OCI-LY3 (cell line): ENCODE measurements at regions not wholly inside any gene's neighbourhood (a gene's known extent, or its start where the extent isn't known, plus 50 kb on each side); places are given as distances from the start of the nearest gene placed in this dataset.
"Not testable (repeated sequence)": the region's sequence is repeated elsewhere in the genome, so short reads cannot be mapped to it uniquely, and the experiment has no call there.

Source experiments
- H2AFZ ChIP-seq: fragments of 200-600, 300-600 bp; shearing (Covaris generic); 2 replicates; pipeline ENCODE4 v1.6.0; 2014; ENCODE audit warnings: antibody characterized with exemption, low read depth, low read length
- H3K27ac ChIP-seq: fragments of 200-600, 300-600 bp; sonication (generic); 2 replicates; pipeline ENCODE4 v1.5.1; 2014; ENCODE audit warnings: mild to moderate bottlenecking, low read length, moderate library complexity, mixed read lengths
- H3K27me3 ChIP-seq: fragments of 200-600, 300-600 bp; sonication (generic); 2 replicates; pipeline ENCODE4 v1.6.1; 2014; ENCODE audit warnings: low read depth, low read length, mixed read lengths
- H3K36me3 ChIP-seq: fragments of 200-600, 300-600 bp; sonication (generic); replicated peaks from 2 replicates; pipeline ENCODE3; 2014; ENCODE audit warnings: low read depth, low read length, mixed read lengths
- H3K4me1 ChIP-seq: fragments of 300-600, 200-600 bp; sonication (generic); 2 replicates; pipeline ENCODE4 v1.6.1; 2014; ENCODE audit warnings: low read length, mixed read lengths
- H3K4me2 ChIP-seq: fragments of 200-600, 300-600 bp; sonication (generic); 2 replicates; pipeline ENCODE4 v1.6.1; 2014; ENCODE audit warnings: low read length, mixed read lengths
- H3K4me3 ChIP-seq: fragments of 300-600, 200-600 bp; sonication (generic); 2 replicates; pipeline ENCODE4 v1.5.1; 2014; ENCODE audit warnings: antibody characterized with exemption, mild to moderate bottlenecking, low read length, moderate library complexity
- H3K79me2 ChIP-seq: fragments of 300-600, 200-600 bp; shearing (Covaris generic); 2 replicates; pipeline ENCODE4 v1.6.1; 2014; ENCODE audit warnings: mild to moderate bottlenecking, low read length, mixed read lengths
- H3K9ac ChIP-seq: fragments of 300-600, 200-600 bp; shearing (Covaris generic); 2 replicates; pipeline ENCODE4 v1.6.0; 2014; ENCODE audit warnings: mild to moderate bottlenecking, low read length, moderate library complexity
- H3K9me3 ChIP-seq: fragments of 200-600, 300-600 bp; shearing (Covaris generic); 2 replicates; pipeline ENCODE4 v1.6.1; 2014; ENCODE audit warnings: low read length, mixed read lengths; ENCODE audit not compliant: insufficient read depth
- H4K20me1 ChIP-seq: fragments of 200-600, 300-600 bp; sonication (generic); 2 replicates; pipeline ENCODE4 v1.6.1; 2016; ENCODE audit warnings: low read length, mixed read lengths; ENCODE audit not compliant: insufficient read depth
- EZH2phosphoT487 ChIP-seq: fragments of 200-600 bp; shearing (Covaris generic); IDR thresholded peaks from 2 replicates; pipeline ENCODE4 v1.6.1; 2018; ENCODE audit warnings: antibody characterized with exemption, mixed run types, low read depth
- TF ChIP-seq, protein P1 (sequence below): fragments of 200-600, 300-600 bp; sonication (generic); IDR thresholded peaks from 2 replicates; pipeline ENCODE4 v1.5.1; 2014; ENCODE audit warnings: antibody characterized with exemption, low read length, low read depth

DNA sequence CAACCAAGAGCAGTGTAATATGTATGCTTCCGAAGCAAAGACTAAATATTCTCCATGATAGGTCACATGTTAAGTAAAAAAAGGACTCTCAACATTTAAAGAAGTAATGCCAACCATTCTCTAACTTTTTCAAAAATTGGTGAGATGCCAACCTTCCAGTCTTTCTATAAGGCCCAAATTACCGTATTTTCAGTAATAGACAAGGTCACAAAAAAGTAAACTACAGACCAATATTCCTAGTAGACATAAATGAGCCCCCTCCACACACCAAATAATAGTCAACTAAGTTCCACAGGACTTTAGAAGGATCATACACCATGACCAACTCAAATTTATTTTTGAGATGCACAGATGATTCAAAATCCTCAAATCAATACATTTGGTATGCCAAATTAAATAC lies 867.4 kb downstream of the TMEM121 start:
- TF ChIP-seq, protein P1, sequence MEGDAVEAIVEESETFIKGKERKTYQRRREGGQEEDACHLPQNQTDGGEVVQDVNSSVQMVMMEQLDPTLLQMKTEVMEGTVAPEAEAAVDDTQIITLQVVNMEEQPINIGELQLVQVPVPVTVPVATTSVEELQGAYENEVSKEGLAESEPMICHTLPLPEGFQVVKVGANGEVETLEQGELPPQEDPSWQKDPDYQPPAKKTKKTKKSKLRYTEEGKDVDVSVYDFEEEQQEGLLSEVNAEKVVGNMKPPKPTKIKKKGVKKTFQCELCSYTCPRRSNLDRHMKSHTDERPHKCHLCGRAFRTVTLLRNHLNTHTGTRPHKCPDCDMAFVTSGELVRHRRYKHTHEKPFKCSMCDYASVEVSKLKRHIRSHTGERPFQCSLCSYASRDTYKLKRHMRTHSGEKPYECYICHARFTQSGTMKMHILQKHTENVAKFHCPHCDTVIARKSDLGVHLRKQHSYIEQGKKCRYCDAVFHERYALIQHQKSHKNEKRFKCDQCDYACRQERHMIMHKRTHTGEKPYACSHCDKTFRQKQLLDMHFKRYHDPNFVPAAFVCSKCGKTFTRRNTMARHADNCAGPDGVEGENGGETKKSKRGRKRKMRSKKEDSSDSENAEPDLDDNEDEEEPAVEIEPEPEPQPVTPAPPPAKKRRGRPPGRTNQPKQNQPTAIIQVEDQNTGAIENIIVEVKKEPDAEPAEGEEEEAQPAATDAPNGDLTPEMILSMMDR: no peak
- no peak for TF ChIP-seq EZH2phosphoT487
- no peak overlapping the region for H3K4me3 ChIP-seq
- H3K4me1 ChIP-seq: no peaks in the 10 kb centered on the region
- no peaks in the 10 kb centered on the region for H3K36me3 ChIP-seq
- no peaks in the 10 kb centered on the region for H3K9me3 ChIP-seq
- H3K27ac ChIP-seq: no peak overlapping the region
- H4K20me1 ChIP-seq: no peaks in the 10 kb centered on the region
- H3K27me3 ChIP-seq: peaks cover 27% of the 10 kb centered on the region
- H3K79me2 ChIP-seq: no peaks in the 10 kb centered on the region
- H2AFZ ChIP-seq: no peak overlapping the region
- H3K4me2 ChIP-seq: no peak overlapping the region
- no peak overlapping the region for H3K9ac ChIP-seq

- TF ChIP-seq, protein P1: no peak
- no peak for TF ChIP-seq EZH2phosphoT487
- no peak overlapping the region for H3K27ac ChIP-seq
- no peaks in the 10 kb centered on the region for H4K20me1 ChIP-seq
- no peaks in the 10 kb centered on the region for H3K4me1 ChIP-seq
- H3K9ac ChIP-seq: no peak overlapping the region
- peaks cover 27% of the 10 kb centered on the region for H3K27me3 ChIP-seq
- H3K79me2 ChIP-seq: no peaks in the 10 kb centered on the region
- no peaks in the 10 kb centered on the region for H3K9me3 ChIP-seq
- no peak overlapping the region for H3K4me2 ChIP-seq
- no peaks in the 10 kb centered on the region for H3K36me3 ChIP-seq
- H2AFZ ChIP-seq: no peak overlapping the region
- no peak overlapping the region for H3K4me3 ChIP-seq
These were observed 869.2 kb downstream of the TMEM121 start for GRCh38 chr14:106395456-106396050.

DNA sequence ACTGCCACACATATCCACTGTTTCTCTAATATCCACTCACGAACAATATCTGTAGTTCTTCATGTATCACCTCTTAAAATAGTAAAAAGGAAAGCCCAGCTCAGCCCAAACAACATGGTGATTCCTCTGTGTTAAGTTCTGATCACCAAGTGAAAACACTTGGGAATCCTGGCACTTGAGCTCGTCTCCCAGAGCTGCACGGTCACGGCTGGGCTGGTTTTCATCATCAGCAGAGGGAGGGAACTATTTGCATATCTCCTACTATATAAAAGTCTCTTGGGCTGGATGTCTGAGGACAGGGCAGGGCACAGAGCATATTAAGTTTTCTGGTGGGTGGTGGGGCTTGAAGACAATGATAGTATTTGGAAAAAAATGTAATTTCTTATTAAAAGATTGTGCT lies 870.6 kb downstream of the TMEM121 start:
- H3K36me3 ChIP-seq: no peaks in the 10 kb centered on the region
- no peak overlapping the region for H2AFZ ChIP-seq
- H3K79me2 ChIP-seq: no peaks in the 10 kb centered on the region
- no peak overlapping the region for H3K4me3 ChIP-seq
- no peaks in the 10 kb centered on the region for H4K20me1 ChIP-seq
- no peak overlapping the region for H3K4me2 ChIP-seq
- no peak overlapping the region for H3K27ac ChIP-seq
- H3K27me3 ChIP-seq: peaks cover 21% of the 10 kb centered on the region
- H3K4me1 ChIP-seq: no peaks in the 10 kb centered on the region
- TF ChIP-seq EZH2phosphoT487: no peak
- TF ChIP-seq, protein P1: no peak
- H3K9me3 ChIP-seq: no peaks in the 10 kb centered on the region
- H3K9ac ChIP-seq: no peak overlapping the region

- not testable (repeated sequence) for H3K4me1 ChIP-seq, H4K20me1 ChIP-seq, H3K9me3 ChIP-seq, H3K4me2 ChIP-seq, H3K9ac ChIP-seq, H3K79me2 ChIP-seq, H3K36me3 ChIP-seq, H3K4me3 ChIP-seq, H3K27ac ChIP-seq, H2AFZ ChIP-seq
- peaks cover 14% of the 10 kb centered on the region for H3K27me3 ChIP-seq
These were observed 872.5 kb downstream of the TMEM121 start for GRCh38 chr14:106398931-106399331.

GRCh38 chr14:106401316-106401715 lies 874.9 kb downstream of the TMEM121 start:
- H3K27ac ChIP-seq, H3K27me3 ChIP-seq, H3K36me3 ChIP-seq, H3K9ac ChIP-seq, H3K9me3 ChIP-seq, H2AFZ ChIP-seq, H3K4me3 ChIP-seq, H3K4me1 ChIP-seq, H3K79me2 ChIP-seq, H4K20me1 ChIP-seq, H3K4me2 ChIP-seq: not testable (repeated sequence)
